SU-DHL-6 (cell line): ENCODE measurements at regions not wholly inside any gene's neighbourhood (a gene's known extent, or its start where the extent isn't known, plus 50 kb on each side); places are given as distances from the start of the nearest gene placed in this dataset.

ENCODE experiments used
- EZH2phosphoT487 ChIP-seq: fragments of 200-600 bp; sonication (generic), shearing (Covaris generic); conservative IDR thresholded peaks from 2 replicates; pipeline ENCODE4 v1.6.1; 2018; ENCODE audit warnings: mild to moderate bottlenecking, antibody characterized with exemption, low read length, moderate library complexity, mixed read lengths
- TF ChIP-seq, protein P1 (sequence below): fragments of 200-600 bp; sonication (generic); IDR thresholded peaks from one replicate; pipeline ENCODE4 v1.5.1; 2017; ENCODE audit warnings: antibody characterized with exemption, mild to moderate bottlenecking, low read length, moderate library complexity; ENCODE audit not compliant: insufficient read depth, poor library complexity, severe bottlenecking

- TF ChIP-seq, protein P1, sequence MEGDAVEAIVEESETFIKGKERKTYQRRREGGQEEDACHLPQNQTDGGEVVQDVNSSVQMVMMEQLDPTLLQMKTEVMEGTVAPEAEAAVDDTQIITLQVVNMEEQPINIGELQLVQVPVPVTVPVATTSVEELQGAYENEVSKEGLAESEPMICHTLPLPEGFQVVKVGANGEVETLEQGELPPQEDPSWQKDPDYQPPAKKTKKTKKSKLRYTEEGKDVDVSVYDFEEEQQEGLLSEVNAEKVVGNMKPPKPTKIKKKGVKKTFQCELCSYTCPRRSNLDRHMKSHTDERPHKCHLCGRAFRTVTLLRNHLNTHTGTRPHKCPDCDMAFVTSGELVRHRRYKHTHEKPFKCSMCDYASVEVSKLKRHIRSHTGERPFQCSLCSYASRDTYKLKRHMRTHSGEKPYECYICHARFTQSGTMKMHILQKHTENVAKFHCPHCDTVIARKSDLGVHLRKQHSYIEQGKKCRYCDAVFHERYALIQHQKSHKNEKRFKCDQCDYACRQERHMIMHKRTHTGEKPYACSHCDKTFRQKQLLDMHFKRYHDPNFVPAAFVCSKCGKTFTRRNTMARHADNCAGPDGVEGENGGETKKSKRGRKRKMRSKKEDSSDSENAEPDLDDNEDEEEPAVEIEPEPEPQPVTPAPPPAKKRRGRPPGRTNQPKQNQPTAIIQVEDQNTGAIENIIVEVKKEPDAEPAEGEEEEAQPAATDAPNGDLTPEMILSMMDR = no peak
- no peak for TF ChIP-seq EZH2phosphoT487
Observed at GRCh38 chr1:29744684-29745490, 508.6 kb downstream of the PTPRU start.
